ENCODE measurements at regions not wholly inside any gene's neighbourhood (a gene's known extent, or its start where the extent isn't known, plus 50 kb on each side); places are given as distances from the start of the nearest gene placed in this dataset.
A peak's percentile ranks its signal among the peaks of the same experiment; 100 is the strongest.

- DNase-seq: no peak
Measured at GRCh38 chr2:122447237-122447636, 691.8 kb downstream of the TSN start.

DNA sequence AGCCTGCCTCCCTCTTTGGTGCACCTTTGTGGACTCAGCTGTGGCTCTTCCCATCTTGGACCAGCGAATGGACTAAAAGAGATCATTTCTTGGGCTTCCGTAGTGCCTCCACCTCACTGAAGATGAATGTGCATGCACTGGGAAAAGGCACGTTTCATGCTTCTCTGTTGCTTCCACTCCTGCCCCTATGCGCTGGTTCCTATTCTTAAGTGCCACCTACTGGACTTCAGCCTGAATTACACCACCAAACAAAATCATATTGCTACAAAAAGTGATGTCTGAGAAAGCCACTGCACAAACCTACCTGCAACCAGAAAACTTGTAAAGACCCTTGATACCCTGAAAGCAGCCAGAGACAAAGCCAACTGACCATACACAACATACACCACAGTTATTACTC is 695.6 kb downstream of the TSN start:
- DNase-seq: peak; percentile 35

GRCh38 chr2:122451697-122452096 is 696.2 kb downstream of the TSN start:
- no peak for DNase-seq

DNA sequence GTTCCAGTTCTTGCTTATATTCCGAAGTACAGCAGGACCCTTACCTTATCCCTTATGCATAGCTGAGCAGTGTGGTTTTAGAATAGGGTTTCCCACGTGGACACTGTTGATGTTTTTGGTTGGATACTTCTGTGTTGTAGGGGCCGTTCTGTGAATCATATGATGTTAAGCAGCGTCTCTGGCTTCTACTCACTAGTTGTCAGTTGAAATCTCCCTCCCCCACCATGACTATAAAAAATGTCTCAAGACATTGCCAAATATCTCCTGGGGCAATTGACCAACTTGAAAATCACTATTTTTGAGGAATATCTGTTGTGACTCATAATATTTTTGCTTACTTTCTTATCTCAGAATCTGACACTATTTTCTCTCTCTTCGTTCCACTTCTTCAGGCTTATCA is 713.7 kb downstream of the TSN start:
- no peak for DNase-seq

- no peak for DNase-seq
Measured at GRCh38 chr2:122471753-122472152, 716.3 kb downstream of the TSN start.

DNA sequence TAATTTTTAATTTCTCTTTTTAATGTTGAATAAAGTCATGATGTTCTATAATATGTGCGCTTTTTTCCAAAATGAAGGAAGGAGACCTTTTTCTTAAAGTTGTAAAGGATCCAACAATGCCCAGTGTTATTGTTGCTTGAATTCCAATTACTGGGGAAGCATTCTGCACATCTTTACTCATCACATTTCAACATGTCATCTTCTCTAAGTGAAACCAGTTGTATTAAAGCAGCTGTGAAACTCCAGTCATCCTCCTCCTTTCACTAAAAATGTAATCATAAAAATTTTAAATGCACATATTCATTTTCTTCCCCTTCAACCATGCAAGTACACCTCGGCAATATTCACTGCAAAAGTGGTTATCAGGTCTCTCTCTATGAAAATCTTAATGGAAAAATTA is 722.7 kb downstream of the TSN start:
- no peak for DNase-seq

GRCh38 chr2:122478771-122479170 is 723.3 kb downstream of the TSN start:
- no peak for DNase-seq

DNA sequence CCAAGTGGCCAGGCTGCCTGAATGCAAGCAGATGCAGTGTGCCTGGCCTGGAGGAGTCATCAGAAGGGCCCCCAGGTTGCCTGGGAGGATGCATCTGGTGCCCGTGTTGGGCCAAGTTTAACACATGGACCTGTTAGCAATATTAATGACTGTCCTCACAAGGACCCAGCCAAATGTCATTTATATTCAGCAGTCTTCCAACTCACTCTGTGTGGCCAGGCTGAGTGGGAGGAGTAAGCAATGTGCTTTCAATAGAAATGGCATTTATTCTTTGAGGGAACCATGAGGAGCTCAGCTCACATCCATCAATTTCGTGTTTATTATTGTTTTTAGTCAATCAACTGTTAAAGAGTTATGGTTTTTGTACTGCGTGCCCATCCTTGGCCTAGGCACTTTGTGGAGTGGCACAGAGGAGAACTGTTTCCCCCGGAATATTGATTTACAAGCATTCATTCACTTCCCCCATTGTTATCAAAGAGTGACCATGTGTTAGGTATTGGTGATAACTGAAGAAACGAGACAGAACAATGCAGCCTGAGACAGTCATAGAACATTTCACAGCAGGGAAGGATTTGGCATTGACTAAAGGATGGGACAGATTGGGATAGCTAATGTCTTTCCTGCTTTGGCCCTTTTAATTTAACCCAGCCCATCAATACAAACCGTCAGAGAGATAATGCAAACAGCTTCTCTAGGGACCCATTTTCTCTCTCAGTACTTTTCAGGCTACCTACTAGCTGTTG is 725.2 kb downstream of the TSN start:
- DNase-seq: no peak

DNA sequence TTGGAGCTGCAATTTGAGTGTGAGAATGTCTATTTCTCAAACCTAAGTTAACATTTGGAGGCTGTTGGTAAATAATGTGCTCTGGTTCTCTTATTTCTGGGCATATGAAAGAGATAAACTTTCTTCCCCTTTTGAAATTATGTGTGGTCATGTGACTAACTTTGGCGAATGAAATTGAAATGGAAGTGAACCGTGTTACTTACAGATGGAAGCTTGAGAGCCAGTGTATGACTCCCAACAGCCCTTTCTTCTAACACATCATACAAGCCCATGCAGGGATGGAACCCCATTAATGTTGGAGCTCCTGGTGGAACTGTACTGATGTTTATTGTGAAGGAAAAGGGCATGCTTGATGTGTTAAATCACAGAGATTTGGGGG is 725.8 kb downstream of the TSN start:
- no peak for DNase-seq

GRCh38 chr2:122481717-122482116 is 726.3 kb downstream of the TSN start:
- DNase-seq: peak; percentile 58

DNA sequence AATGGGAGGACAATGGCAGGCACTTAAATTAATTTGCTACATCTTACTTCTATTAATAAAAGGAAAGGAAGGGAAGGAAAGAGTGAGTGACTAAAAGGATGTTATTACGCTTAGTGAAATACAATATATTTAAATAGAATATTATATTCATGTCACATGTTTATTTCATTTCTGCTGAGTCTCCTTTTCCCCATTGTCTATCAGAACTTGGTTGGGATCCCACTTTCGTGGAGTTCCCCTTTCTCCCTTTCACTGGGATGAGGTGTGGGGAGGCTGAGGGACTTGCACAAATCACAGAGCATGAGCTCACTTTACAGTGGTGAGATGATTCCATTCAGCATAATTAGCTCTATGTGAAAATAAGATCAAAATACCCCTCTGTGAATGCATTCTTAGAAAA is 730.6 kb downstream of the TSN start:
- peak; percentile 19 for DNase-seq

- DNase-seq: no peak
Measured at GRCh38 chr2:122486705-122487415, 731.4 kb downstream of the TSN start.

GRCh38 chr2:122491011-122491410 is 735.6 kb downstream of the TSN start:
- DNase-seq: no peak

DNA sequence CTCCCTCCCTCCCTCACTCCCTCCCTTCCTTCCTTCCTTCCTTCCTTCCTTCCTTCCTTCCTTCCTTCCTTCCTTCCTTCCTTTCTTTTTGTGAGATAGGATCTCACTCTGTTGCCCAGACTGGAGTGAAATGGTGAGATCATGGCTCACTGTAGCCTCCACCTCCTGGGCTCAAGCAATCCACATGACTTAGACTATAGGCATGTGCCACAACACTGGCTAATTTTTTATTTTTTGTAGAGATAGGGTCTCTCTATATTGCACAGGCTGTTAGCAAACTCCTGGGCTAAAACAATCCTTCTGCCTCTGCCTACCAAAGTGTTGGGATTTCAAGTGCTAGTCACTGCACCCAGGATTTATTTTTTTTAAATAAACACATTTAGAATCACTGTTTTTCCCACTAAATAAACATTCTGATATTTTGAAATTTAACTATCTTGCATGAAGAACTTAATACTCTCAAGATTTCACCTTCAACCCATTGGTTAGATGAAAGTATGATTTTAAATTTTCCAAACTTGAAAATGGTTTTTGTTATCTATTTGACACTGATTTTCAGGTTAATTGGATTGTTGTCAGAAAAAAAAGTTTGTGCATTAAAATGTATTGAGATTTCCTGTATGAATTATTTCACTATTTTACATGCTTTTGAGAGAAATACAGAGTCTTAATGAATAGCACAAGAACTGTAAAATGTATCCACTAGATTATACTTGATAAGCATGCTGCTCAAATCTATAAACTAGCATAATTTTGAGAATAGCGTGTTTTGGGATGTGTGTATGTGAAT is 745.1 kb downstream of the TSN start:
- no peak for DNase-seq

- DNase-seq: no peak
Measured at GRCh38 chr2:122506620-122507019, 751.2 kb downstream of the TSN start.

- no peak for DNase-seq
Measured at GRCh38 chr2:122507261-122507660, 751.8 kb downstream of the TSN start.

DNA sequence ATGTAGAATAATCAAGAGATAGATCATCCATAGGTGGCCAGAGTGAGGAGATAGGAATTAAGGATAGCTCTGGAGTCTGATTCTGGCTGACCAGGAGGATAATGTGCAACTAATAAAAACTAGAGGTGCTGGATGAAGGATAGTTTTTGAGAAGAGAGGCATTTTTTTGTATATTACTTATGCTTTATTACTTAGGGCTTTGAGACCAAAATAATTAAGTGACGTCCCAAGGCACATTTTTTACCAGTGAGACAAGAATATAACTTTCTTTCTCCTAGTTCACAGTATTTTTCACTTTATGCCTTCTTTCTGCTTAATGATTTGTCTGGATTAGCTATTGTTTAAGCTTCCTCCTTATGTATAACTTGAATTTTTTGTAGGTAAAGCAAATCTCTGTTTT is 756.6 kb downstream of the TSN start:
- no peak for DNase-seq

DNA sequence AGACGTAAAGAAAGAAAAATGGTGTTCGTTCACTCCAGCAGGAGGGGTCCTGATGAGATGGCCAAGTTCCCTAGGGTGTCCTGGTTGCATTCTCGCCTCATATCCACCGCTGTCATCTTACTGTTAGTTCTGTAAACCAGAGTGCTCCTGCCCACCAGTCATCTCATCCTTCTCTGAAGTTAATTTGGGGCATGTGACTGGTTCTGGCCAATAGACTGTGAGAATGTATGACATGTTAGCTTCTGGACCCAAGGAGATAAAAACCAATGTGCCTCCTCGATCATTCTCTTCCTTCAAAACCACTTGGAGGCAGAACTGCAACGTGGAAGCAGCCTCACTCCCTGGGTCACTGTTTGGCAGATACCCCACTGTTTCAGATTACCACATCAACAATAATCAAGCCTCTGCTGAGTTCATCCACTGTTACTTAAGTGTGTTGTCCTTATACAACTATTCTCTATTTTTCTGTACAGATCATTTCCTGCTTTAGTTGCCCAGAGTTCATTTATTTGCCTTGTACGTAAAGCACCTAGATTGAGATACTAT is 759.1 kb downstream of the TSN start:
- DNase-seq: no peak

- no peak for DNase-seq
Measured at GRCh38 chr2:122515731-122516290, 760.4 kb downstream of the TSN start.

GRCh38 chr2:122516775-122517174 is 761.3 kb downstream of the TSN start:
- no peak for DNase-seq

- DNase-seq: no peak
Measured at GRCh38 chr2:122519366-122519765, 763.9 kb downstream of the TSN start.

DNA sequence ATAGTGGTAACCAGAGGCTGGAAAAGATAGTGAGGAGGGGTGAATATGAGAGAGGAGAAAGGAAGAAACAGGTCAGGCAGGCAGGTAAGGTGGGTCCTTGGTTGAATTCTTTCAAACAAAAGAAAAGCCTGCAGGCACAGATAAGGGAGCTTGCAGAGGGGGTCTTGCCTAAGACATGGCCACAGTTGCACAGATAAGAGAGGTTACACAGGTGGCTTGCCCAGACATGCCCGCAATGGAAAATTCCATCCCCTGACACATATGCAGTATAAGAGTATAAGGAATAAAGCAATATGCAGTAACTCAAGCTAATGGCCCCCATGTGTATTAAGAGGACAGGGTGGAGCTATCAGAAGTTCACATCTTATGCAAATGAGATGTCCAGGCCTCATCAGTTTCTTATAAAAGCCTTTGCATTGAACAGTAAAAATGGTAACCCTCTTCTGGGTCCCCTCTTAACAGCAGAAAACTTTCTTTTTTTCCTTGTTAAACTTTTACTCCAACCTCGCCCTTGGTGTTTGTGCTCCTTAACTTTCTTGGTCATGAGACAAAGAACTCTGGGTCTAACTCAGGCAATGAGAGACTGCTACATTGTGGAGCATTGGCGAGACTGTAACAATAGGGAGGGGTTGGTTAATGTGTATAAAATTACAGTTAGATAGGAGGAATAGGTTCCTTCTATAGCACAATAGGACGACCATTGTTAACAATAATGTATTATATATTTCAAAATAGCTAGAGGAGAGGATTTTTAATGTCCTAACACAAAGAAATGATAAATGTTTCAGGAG is 764.6 kb downstream of the TSN start:
- no peak for DNase-seq

Measured in NCI-H146 (cell line).